ENCODE measurements at regions not wholly inside any gene's neighbourhood (a gene's known extent, or its start where the extent isn't known, plus 50 kb on each side); places are given as distances from the start of the nearest gene placed in this dataset.

DNA sequence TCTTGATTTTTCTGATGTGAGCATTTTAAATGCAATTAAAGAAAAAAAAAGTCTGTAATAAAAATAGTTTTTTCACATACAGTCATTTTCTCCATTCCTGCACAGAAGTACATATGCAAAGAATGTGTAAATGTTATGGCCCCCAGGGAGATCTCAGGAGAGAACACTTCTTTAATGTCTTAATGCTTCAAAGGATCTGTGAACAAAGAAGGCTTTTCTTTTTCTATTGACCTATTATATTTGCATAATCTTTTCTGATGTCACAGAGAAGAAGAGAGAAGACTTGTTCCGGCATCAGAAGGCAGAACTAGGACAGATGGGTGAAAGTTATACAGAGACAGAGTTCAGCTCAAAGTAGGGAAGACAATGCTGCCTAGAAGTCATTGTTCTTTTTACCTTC, 413.5 kb upstream of the STXBP6 start:
- TF ChIP-seq CTCF (IDR thresholded peaks at IDR 0.05; ENCODE audit: poor library complexity, severe bottlenecking) (no peak), EP300 (conservative IDR thresholded peaks at IDR 0.05; ENCODE audit: poor library complexity, severe bottlenecking) (no peak), POLR2AphosphoS5 (IDR thresholded peaks at IDR 0.05) (no peak), SMC3 (conservative IDR thresholded peaks at IDR 0.05; ENCODE audit: poor library complexity) (no peak), EZH2 (IDR thresholded peaks at IDR 0.05; ENCODE audit: borderline replicate concordance, insufficient read depth, low read length, poor library complexity, severe bottlenecking) (no peak), MXI1 (conservative IDR thresholded peaks at IDR 0.05; ENCODE audit: poor library complexity, severe bottlenecking) (no peak), TAF1 (IDR thresholded peaks at IDR 0.05; ENCODE audit: low read depth) (no peak)
- TF ChIP-seq, protein P1, sequence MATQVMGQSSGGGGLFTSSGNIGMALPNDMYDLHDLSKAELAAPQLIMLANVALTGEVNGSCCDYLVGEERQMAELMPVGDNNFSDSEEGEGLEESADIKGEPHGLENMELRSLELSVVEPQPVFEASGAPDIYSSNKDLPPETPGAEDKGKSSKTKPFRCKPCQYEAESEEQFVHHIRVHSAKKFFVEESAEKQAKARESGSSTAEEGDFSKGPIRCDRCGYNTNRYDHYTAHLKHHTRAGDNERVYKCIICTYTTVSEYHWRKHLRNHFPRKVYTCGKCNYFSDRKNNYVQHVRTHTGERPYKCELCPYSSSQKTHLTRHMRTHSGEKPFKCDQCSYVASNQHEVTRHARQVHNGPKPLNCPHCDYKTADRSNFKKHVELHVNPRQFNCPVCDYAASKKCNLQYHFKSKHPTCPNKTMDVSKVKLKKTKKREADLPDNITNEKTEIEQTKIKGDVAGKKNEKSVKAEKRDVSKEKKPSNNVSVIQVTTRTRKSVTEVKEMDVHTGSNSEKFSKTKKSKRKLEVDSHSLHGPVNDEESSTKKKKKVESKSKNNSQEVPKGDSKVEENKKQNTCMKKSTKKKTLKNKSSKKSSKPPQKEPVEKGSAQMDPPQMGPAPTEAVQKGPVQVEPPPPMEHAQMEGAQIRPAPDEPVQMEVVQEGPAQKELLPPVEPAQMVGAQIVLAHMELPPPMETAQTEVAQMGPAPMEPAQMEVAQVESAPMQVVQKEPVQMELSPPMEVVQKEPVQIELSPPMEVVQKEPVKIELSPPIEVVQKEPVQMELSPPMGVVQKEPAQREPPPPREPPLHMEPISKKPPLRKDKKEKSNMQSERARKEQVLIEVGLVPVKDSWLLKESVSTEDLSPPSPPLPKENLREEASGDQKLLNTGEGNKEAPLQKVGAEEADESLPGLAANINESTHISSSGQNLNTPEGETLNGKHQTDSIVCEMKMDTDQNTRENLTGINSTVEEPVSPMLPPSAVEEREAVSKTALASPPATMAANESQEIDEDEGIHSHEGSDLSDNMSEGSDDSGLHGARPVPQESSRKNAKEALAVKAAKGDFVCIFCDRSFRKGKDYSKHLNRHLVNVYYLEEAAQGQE (IDR thresholded peaks at IDR 0.05; ENCODE audit: borderline replicate concordance), result no peak
